Lower leg skin (tissue), 3 donors: ENCODE measurements at regions not wholly inside any gene's neighbourhood (a gene's known extent, or its start where the extent isn't known, plus 50 kb on each side); places are given as distances from the start of the nearest gene placed in this dataset.

Experiments used
- CTCF ChIP-seq, 3 donors: fragments of 450-650 bp; IDR thresholded peaks; one replicate each; pipeline ENCODE4 v1.5.1; 2016; ENCODE audit warnings: antibody characterized with exemption in 3 of 3, mild to moderate bottlenecking in 3 of 3, moderate library complexity in 2 of 3
- POLR2A ChIP-seq, 2 donors: fragments of 450-650 bp; IDR thresholded peaks; one replicate each; pipeline ENCODE4 v1.6.1; 2016 to 2017; ENCODE audit warnings: antibody characterized with exemption in 2 of 2, mild to moderate bottlenecking in 1 of 2, moderate library complexity in 1 of 2

GRCh38 chr7:16944936-16945335, 63.2 kb upstream of the AGR3 start:
- TF ChIP-seq CTCF (IDR thresholded peaks at IDR 0.05) (no peak), POLR2A (IDR thresholded peaks at IDR 0.05) (no peak)
